ENCODE measurements at regions not wholly inside any gene's neighbourhood (a gene's known extent, or its start where the extent isn't known, plus 50 kb on each side); places are given as distances from the start of the nearest gene placed in this dataset.

DNA sequence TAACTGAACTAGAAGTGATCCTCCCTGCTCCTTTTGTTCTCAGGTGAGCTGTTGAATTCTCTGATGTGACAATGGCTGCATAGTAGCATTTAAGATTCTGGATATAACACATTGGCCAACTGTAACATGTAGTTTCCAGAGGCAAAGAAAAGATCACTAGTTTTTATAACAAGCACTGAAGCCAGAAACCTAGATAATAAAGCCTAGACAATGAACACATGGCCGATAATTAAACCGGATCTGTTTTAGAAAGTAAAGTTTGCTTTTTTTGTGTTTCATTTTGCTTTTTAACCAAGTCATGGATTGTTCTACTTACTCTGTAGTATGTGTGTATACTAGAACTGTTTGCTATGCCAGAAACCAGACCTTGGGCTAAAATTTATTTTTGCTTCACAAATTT is 225.5 kb upstream of the KLHL1 start:
- TF ChIP-seq POLR2A (IDR thresholded peaks at IDR 0.05; ENCODE audit: low read length), result no peak
- TF ChIP-seq GATA1 (IDR thresholded peaks at IDR 0.05; ENCODE audit: low read depth, low read length), result no peak
- DNase-seq, result no peak

DNA sequence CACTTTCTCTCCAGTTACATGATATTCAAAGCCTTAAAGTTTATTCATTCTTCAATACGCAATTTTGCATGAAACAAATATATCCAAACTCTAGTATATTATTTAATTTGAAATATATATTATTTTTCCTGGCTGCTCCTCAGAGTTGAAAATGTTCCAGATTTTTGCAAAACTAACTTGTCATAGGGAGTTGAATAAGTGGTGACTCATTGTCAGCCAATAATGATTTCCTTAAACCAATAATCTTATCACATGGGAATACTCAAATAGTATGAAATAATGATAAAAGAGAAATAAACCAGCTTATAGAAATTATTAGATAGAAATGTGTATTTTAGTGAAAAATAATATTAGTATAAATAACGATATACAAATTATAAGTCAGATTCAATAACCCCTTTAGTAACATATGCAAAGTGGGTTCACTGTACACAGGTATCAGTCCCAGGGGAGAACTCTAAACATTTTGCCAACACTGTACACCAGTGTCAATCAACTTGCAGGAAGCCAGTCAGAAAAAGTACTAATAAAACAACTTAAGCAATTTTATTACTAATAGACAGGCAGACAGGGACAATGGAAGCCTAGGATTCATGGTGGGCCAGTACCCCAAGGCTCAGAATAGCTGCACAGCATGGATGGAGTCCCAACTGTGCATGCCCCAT is 222.6 kb upstream of the KLHL1 start:
- no peak for TF ChIP-seq GATA1 (IDR thresholded peaks at IDR 0.05; ENCODE audit: low read depth, low read length)
- TF ChIP-seq POLR2A (IDR thresholded peaks at IDR 0.05; ENCODE audit: low read length), result no peak
- no peak for DNase-seq

DNA sequence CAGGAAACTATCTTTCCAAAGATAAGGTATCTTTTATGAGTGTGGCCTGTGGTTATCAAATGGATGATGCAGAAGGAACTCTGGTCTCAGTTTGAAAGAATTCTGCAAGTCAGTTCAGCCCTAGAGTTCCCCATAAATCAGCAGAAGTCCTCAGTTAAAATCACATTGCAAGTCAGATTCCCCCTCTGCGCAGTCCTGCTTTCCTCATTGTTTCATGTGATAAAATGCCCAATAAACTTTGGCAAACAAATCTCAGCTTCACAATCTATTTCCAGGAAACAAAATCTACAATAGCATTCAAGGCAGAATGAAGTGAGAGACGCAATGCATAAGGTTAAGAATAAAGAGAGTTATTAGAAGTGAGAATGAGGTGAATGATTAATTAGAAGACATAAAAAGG is 216.3 kb upstream of the KLHL1 start:
- DNase-seq, result no peak
- TF ChIP-seq POLR2A (IDR thresholded peaks at IDR 0.05; ENCODE audit: low read length), result no peak
- TF ChIP-seq GATA1 (IDR thresholded peaks at IDR 0.05; ENCODE audit: low read depth, low read length), result no peak

DNA sequence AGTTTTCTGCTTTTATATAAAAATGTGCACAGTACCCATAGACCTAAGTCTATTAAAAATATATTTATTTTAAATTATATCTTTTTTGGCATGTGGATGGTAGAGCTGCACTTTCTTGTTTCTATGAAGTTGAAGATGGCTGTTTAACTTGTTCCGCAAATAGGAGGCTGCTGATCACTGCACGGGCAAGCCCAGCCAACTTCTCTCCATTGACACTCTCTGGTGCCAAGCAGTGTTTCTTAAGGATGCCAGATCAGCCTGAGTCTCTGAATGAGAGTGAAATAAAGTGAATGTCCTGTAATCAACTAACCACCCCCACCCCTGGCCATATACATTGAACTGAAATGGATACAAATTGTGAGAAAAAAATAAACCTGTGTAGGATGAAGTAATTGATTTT is 202.9 kb upstream of the KLHL1 start:
- no peak for DNase-seq
- TF ChIP-seq POLR2A (IDR thresholded peaks at IDR 0.05; ENCODE audit: low read length), result no peak
- no peak for TF ChIP-seq GATA1 (IDR thresholded peaks at IDR 0.05; ENCODE audit: low read depth, low read length)

DNA sequence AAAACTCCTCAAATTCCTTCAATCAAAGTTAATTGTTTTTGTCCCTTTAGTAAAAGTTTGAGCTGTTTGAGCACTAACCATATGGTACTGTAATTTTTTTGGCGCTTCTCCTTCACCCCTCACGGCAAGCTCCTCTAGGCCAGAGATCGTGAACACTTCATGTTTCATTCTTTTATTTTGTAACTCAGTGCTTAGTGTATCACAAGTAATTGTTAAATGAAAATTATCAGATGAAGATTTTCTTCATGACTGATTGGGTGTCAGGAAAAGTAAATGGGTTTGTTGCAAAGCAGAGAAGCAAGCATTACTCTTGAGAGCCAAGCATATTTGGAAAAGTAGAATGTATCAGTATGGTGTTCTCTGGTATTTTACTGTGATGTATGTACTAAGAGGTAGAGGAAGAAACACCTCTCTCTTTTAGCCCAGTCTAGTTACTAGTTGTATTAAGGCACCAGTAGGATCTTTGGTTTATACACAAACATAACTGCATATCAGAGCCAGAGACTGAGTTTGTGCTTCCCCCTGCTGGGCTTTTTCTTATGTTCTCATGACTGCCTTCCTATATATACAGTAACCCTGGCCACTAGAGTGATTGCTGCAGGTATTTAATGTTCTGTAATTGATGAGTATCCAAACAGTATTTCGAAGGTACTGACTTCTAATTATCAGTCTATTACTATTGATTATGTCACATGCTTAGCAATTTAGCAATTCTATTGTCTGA is 202.3 kb upstream of the KLHL1 start:
- DNase-seq, result peak in 1 of 2 experiments; percentile 3
- TF ChIP-seq GATA1 (IDR thresholded peaks at IDR 0.05; ENCODE audit: low read depth, low read length), result no peak
- no peak for TF ChIP-seq POLR2A (IDR thresholded peaks at IDR 0.05; ENCODE audit: low read length)

DNA sequence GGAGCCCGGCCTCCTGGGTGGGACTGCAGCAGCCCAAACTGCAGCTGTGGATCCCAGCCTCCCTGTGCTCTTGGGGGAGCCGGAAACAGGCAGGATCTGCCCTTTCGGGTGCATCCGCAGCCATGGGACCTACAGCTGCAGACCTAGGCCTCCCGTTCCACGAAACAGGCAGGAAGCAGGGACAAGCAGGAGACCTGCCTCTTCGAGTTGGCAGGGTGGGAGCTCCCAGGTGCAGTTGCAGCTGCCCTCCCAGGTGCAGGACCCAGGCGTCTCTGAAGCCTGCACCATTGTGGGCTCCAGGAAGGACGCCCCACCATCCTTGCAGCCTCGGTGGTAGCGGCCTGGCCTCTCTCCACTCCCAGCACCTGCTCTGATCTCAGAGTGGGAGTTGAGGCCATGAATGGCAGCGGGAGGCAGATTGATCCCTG is 189.0 kb upstream of the KLHL1 start:
- no peak for DNase-seq
- no peak for TF ChIP-seq POLR2A (IDR thresholded peaks at IDR 0.05; ENCODE audit: low read length)
- TF ChIP-seq GATA1 (IDR thresholded peaks at IDR 0.05; ENCODE audit: low read depth, low read length), result no peak

DNA sequence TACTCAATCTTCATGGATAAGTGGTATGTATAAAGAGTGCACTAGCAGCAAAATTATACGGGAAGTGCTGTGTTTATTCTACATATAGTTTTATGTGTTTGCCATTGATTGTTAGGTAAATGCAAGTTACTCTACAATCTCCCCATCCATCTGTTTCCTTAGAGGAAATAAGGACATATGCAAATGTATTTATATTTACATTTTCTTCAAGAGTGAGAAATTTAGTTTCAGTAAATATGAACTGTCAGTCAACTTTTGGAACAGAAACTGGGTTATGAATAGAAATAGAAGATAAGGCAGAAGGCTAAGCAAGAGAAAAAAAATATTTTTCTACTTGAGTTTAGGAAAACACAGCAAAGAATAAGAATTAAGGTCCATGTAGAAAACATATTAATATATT is 176.1 kb upstream of the KLHL1 start:
- no peak for DNase-seq
- TF ChIP-seq POLR2A (IDR thresholded peaks at IDR 0.05; ENCODE audit: low read length) (no peak), GATA1 (IDR thresholded peaks at IDR 0.05; ENCODE audit: low read depth, low read length) (no peak)

DNA sequence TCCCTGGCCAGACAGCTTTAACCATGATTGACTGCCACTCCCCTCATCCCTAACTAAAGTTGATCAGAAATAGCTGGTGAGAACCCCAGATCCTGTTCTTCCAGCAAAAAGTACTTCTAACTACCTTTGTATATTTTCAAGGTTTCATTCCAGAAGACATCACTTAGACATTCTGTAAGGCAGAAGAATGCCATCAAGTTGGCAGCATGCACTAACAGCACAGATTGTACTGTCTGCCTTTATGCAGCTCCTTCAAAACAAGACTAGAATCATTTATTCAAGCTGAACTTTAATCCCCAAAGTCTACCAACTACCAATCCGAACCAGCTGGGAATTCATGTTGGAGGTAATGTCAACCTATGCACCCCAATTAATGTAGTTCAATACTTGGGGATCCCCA is 167.6 kb upstream of the KLHL1 start:
- no peak for TF ChIP-seq GATA1 (IDR thresholded peaks at IDR 0.05; ENCODE audit: low read depth, low read length)
- no peak for DNase-seq

DNA sequence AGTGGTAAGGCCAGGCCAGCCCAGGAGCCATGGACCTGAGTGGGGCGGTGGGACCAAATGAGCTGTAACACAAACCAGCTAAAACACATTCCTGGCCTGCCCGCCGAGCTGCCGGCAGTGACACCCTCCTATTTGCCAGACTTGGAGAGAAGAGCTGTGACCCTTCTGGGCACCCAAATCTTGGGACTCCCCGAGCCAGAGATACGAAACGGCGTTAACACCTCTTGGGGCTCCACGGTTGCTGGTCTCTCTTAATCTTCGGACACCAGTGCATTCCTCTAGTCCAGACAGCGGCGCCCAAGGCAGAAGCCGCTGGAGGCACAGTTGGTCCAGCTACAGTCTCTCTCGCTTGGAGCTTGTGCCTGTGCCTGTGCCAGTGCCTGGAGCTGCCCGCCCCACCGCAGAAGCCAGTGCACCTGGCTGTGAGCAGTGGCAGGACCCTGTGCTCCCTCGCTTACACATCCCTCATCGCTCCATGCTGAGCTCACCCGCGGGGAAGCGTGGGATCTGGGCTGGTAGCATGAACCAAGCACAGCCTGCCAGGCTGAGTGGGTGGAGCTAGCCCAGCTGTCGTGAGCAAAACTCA is 147.2 kb upstream of the KLHL1 start:
- TF ChIP-seq GATA1 (IDR thresholded peaks at IDR 0.05; ENCODE audit: low read depth, low read length) (no peak), POLR2A (IDR thresholded peaks at IDR 0.05; ENCODE audit: low read length) (no peak)
- DNase-seq, result no peak

DNA sequence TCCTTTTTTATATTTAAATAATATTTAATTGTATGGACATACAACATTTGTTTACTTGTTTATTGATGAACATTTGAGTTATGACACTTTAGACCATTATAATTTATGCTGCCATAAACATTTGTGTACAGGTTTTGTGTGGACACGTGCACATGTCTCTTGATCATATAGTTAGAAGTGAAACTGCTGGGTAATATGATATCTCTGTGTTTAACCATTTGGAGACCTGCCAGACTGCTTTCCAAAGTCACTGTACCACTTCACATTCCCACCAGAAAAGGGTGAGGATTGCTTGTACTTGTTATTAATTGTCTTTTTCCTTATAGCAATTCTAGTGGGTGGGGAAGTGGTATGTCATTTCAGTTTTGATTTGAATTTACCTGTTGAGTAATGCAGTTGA is 145.6 kb upstream of the KLHL1 start:
- DNase-seq, result no peak

DNA sequence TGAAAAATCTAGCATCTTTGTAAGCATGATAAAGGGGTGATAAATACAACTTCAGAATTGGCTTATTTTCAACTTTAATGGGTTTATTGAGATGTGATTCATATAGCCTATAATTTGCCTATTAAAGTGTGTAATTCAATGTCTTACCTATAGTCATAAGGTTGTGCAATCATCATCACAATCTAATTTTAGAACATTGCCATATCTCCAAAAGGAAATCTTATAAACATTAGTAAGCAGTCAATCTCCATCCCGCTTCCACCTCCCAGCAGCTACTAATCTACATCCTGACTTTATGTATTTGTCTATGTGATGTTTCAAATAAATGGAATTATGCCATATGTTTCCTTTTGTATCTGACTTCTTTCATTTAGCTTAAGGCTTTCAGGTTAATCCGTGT is 145.2 kb upstream of the KLHL1 start:
- no peak for TF ChIP-seq GATA1 (IDR thresholded peaks at IDR 0.05; ENCODE audit: low read depth, low read length)
- TF ChIP-seq POLR2A (IDR thresholded peaks at IDR 0.05; ENCODE audit: low read length), result no peak
- DNase-seq, result no peak

More for the DNA sequence above, 145.6 kb upstream of the KLHL1 start:
- TF ChIP-seq GATA1 (IDR thresholded peaks at IDR 0.05; ENCODE audit: low read depth, low read length) (no peak), POLR2A (IDR thresholded peaks at IDR 0.05; ENCODE audit: low read length) (no peak)

DNA sequence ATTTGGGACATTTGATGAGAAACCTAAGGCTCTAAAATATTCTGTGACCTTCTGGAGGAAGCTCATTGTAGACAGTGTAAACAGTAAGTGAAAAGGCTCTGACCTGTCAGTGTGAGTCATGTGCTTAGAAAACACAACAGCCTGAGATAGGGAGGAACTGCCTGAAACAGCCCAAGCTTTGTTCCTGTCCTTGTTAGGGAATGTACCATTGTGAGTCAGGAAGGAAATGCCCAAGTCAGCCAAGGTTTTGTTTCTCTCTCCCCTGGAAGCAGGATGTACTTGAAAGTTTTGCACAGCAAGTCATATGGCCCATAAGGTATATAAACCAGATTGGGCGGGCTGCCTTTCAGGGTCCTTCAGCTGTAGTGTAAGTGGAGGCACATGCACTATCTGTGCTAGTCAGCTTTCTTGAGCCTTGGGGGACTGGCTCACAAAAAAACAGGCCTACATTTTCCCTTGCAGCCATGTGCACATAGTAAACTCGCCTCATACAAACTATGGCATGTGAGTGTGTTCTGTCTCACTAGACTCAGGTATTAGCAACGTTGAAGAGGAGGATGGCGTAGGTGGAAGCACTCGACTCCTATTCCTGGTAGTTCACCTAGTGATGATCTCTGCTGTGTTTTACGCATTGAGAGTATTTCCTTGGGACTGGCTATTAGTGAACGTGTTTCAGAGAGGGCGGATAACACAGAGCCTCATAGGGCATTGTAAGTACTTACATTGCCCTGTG is 141.2 kb upstream of the KLHL1 start:
- TF ChIP-seq GATA1 (IDR thresholded peaks at IDR 0.05; ENCODE audit: low read depth, low read length), result no peak
- no peak for TF ChIP-seq POLR2A (IDR thresholded peaks at IDR 0.05; ENCODE audit: low read length)
- DNase-seq, result no peak

DNA sequence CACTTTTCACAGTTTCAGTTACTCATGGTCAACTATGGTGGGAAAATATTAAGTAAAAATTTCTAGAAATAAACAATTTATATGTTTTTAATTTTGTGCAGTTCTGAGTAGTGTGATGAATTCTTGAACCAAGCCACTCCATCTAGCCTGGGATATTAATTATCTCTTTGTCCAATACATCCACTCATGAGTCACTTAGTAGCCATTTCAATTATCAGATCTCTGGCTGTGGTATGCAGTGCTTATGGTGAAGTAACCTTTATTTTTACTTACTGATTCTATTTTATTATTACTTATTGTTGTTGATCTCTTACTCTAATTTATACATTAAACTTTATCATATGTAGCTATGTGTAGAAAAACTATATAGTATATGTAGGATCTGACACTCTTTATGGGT is 128.9 kb upstream of the KLHL1 start:
- TF ChIP-seq GATA1 (IDR thresholded peaks at IDR 0.05; ENCODE audit: low read depth, low read length), result no peak
- TF ChIP-seq POLR2A (IDR thresholded peaks at IDR 0.05; ENCODE audit: low read length), result no peak
- DNase-seq, result no peak

DNA sequence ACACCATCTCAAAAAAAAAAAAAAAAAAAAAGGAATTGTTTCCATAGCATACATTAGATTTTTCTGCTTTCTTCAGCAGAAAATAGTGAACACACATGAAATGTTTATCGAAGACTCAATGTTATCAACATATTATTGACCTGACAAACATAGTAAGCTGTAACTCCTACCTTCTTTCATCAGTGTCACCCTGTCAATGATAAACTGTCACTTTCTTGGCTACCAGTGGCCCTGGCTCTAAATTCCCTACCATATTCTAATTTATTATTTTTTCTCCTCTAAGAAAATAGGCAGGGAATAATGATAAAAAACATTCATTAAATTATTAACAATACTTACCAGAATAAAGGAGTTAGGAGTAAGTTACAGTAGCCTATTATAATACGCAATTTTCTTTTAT is 127.3 kb upstream of the KLHL1 start:
- no peak for DNase-seq
- TF ChIP-seq GATA1 (IDR thresholded peaks at IDR 0.05; ENCODE audit: low read depth, low read length) (no peak), POLR2A (IDR thresholded peaks at IDR 0.05; ENCODE audit: low read length) (no peak)

All from erythroblast (primary cell).